GM12878 (cell line): ENCODE measurements at regions not wholly inside any gene's neighbourhood (a gene's known extent, or its start where the extent isn't known, plus 50 kb on each side); places are given as distances from the start of the nearest gene placed in this dataset.

ENCODE experiments used
- JUND ChIP-seq: IDR thresholded peaks from 2 replicates; pipeline ENCODE4 v1.6.1; 2012; ENCODE audit warnings: low read depth, mild to moderate bottlenecking, low read length, improper control_type of control experiment, moderate library complexity

DNA sequence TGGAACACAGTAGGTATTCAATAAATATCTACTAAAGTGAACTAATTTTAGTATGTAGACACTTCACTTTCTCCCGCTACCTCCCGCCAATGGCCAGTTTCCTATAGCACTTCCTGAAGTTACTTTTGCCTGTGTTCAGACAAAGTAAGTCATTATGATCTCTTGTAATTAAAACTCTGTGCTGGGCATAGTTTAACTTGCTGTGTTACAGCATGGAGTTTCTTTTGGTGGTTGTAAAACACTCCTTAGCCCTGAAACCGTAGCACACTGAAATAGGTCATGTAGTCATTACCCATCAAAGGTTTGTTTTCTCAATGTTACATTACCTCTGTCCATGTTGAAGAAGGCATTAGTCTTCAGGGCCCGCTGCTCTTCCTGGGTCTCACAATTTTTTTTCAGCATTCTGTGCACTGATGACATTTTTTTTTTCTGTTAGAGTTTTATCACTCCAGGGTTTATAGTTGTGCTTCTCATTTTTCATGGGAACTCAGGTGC, 54.0 kb upstream of the CENPW start (continued):
- TF ChIP-seq JUND: no peak
